ENCODE measurements at regions not wholly inside any gene's neighbourhood (a gene's known extent, or its start where the extent isn't known, plus 50 kb on each side); places are given as distances from the start of the nearest gene placed in this dataset.

DNA sequence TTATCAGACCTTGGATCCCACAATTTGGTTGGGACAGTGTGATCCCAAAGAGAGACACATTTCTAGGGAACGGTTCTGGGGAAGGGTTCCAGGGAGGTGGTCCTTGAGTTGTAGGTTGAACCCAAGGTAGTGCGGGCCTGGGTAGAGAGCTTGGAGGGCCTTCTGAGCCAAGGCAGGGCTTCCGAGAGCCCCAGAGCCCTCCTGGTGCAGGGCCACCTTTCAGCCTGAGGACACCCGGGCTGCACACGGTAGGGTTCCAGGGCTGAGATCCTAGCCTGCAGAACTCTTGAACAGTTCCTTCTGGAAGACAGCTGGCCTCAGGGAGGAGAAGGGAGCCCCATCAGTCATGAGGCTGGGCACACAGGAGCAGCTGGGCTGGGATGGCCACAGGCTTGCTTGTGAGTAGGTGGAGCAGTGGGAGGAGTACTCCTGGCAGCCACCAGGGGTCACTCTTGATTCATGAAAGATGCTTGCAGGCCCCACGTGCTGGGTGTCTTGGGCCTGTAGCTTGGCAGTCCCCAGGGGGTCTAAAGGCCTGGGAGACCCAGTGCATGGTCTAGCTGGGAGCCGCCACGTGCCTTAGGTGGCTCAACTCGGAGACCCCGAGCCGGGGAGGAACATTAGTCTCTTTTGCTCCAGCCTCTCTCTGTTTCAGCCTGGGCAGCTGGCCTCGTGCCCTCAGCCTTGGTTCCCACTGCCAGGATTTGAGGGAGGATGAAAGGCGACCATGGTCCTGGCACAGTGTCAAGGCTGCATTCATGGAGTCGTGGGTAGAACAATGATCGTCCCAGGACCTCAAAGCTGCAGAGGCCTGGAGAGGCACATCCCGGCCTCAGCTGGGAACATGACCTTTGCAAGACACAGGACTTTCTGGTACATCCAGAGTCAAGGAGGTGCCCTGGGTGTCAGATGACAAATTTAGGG lies 381.6 kb downstream of the TYW1 start:
- ATAC-seq (ENCODE audit: low read depth): peak; percentile 99
- H3K4me2 ChIP-seq (ENCODE audit: low read depth, low read length): no peak overlapping the region
- TF ChIP-seq, protein P1, sequence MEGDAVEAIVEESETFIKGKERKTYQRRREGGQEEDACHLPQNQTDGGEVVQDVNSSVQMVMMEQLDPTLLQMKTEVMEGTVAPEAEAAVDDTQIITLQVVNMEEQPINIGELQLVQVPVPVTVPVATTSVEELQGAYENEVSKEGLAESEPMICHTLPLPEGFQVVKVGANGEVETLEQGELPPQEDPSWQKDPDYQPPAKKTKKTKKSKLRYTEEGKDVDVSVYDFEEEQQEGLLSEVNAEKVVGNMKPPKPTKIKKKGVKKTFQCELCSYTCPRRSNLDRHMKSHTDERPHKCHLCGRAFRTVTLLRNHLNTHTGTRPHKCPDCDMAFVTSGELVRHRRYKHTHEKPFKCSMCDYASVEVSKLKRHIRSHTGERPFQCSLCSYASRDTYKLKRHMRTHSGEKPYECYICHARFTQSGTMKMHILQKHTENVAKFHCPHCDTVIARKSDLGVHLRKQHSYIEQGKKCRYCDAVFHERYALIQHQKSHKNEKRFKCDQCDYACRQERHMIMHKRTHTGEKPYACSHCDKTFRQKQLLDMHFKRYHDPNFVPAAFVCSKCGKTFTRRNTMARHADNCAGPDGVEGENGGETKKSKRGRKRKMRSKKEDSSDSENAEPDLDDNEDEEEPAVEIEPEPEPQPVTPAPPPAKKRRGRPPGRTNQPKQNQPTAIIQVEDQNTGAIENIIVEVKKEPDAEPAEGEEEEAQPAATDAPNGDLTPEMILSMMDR (conservative IDR thresholded peaks at IDR 0.05; ENCODE audit: low read depth, low read length): peak; percentile 63
- no peak for TF ChIP-seq CEBPB (IDR thresholded peaks at IDR 0.05; ENCODE audit: low read depth, low read length)
- TF ChIP-seq, protein P2, sequence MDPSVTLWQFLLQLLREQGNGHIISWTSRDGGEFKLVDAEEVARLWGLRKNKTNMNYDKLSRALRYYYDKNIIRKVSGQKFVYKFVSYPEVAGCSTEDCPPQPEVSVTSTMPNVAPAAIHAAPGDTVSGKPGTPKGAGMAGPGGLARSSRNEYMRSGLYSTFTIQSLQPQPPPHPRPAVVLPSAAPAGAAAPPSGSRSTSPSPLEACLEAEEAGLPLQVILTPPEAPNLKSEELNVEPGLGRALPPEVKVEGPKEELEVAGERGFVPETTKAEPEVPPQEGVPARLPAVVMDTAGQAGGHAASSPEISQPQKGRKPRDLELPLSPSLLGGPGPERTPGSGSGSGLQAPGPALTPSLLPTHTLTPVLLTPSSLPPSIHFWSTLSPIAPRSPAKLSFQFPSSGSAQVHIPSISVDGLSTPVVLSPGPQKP (IDR thresholded peaks at IDR 0.05; ENCODE audit: borderline replicate concordance, low read depth, low read length): no peak
- TF ChIP-seq RCOR1 (IDR thresholded peaks at IDR 0.05; ENCODE audit: insufficient replicate concordance, low read length): no peak
- TF ChIP-seq RAD21 (IDR thresholded peaks at IDR 0.05; ENCODE audit: low read length): peak; percentile 60
- no peak for TF ChIP-seq FOS (IDR thresholded peaks at IDR 0.05; ENCODE audit: low read depth, low read length)
- TF ChIP-seq BHLHE40 (IDR thresholded peaks at IDR 0.05; ENCODE audit: low read depth, low read length): no peak; the same call in 1 of the 2 replicates
- TF ChIP-seq, protein P3, sequence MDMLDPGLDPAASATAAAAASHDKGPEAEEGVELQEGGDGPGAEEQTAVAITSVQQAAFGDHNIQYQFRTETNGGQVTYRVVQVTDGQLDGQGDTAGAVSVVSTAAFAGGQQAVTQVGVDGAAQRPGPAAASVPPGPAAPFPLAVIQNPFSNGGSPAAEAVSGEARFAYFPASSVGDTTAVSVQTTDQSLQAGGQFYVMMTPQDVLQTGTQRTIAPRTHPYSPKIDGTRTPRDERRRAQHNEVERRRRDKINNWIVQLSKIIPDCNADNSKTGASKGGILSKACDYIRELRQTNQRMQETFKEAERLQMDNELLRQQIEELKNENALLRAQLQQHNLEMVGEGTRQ (IDR thresholded peaks at IDR 0.05; ENCODE audit: low read depth, low read length): peak; percentile 70; the same call in 1 of the 2 replicates
- peak; percentile 39 for TF ChIP-seq SMC3 (IDR thresholded peaks at IDR 0.05; ENCODE audit: low read depth, low read length)
- no peaks in the 10 kb centered on the region; the same call in 1 of the 2 replicates for H3K9me1 ChIP-seq (ENCODE audit: insufficient read depth, low read length)
- no peak overlapping the region for H3K27ac ChIP-seq (ENCODE audit: insufficient read depth, low read length)
- no peak overlapping the region for H3K14ac ChIP-seq (replicated peaks; ENCODE audit: low read depth, low read length)
- no peak overlapping the region for H2BK5ac ChIP-seq (ENCODE audit: low read depth, low read length, poor library complexity, severe bottlenecking)
- no peak overlapping the region for H2BK20ac ChIP-seq (ENCODE audit: low read depth, low read length)
- ChIA-PET CTCF (no interaction called here), POLR2A (ENCODE audit: unreplicated experiment) (no interaction called here)
- no peak overlapping the region for H2BK15ac ChIP-seq (ENCODE audit: low read depth, low read length)
- no peak overlapping the region for H4K91ac ChIP-seq (ENCODE audit: insufficient read depth, low read depth, low read length)
- BruUV-seq (replicated peaks): no TSS peak
- no peaks in the 10 kb centered on the region for H3K4me1 ChIP-seq (ENCODE audit: control insufficient read depth, insufficient read depth, low read length)
- in situ Hi-C loops (cut with MboI; ENCODE audit: low sequenced_read_pairs): no loop called here
- H2BK120ac ChIP-seq (ENCODE audit: low read depth, low read length): no peak overlapping the region
- no peak overlapping the region for H3K4me3 ChIP-seq (ENCODE audit: insufficient read depth, low read depth, low read length)
- H4K20me1 ChIP-seq (ENCODE audit: insufficient read depth, low read length): no peaks in the 10 kb centered on the region
- dilution Hi-C loops (cut with HindIII; ENCODE audit: low sequenced_read_pairs, unreplicated experiment): no loop called here
- H3K36me3 ChIP-seq (ENCODE audit: control insufficient read depth, insufficient read depth, low read length): no peaks in the 10 kb centered on the region
- H3K27me3 ChIP-seq (ENCODE audit: control insufficient read depth, insufficient read depth, low read length): no peaks in the 10 kb centered on the region
- peak overlapping the region; percentile 33 for H2AFZ ChIP-seq (replicated peaks; ENCODE audit: low read length, poor library complexity)
- intact Hi-C loops (cut with micrococcal nuclease): no loop called here
- no peak overlapping the region for H3K4ac ChIP-seq (ENCODE audit: low read depth, low read length)
- H3K56ac ChIP-seq (ENCODE audit: extremely low read depth, insufficient read depth, low read length): no peak overlapping the region
- H3K9me3 ChIP-seq (ENCODE audit: control insufficient read depth, insufficient read depth, low read length): no peaks in the 10 kb centered on the region
- WGBS, 2 experiments (ENCODE audit: extremely low coverage in 2 of 2, insufficient read length in 1 of 2): 5% methylated on average over 7 of the region's 16 CpGs; no CpG with 5 or more reads in 1 of the 2 experiments
- no peak overlapping the region for H3K23ac ChIP-seq (ENCODE audit: low read depth, low read length)
- no peak overlapping the region for H3K9ac ChIP-seq (ENCODE audit: low read depth, low read length)
- DNase-seq: peak; percentile 61
- H2AK9ac ChIP-seq (replicated peaks; ENCODE audit: low read depth, low read length, poor library complexity): no peak overlapping the region
- no peak overlapping the region for H4K8ac ChIP-seq (ENCODE audit: low read depth in 2 of 2, low read length in 2 of 2)
- H3K18ac ChIP-seq (ENCODE audit: low read depth, low read length): no peak overlapping the region
- no peak overlapping the region for H2AK5ac ChIP-seq (ENCODE audit: low read depth, low read length)
- H4K5ac ChIP-seq (ENCODE audit: low read depth, low read length): no peak overlapping the region
- no peaks in the 10 kb centered on the region for H3K79me1 ChIP-seq (ENCODE audit: low read depth in 1 of 2, low read length in 2 of 2)

All from IMR-90 (cell line).